NCI-H526 treated with DMSO at 0.1 percent for 48 hours (cell line): ENCODE measurements at regions not wholly inside any gene's neighbourhood (a gene's known extent, or its start where the extent isn't known, plus 50 kb on each side); places are given as distances from the start of the nearest gene placed in this dataset.

ENCODE experiments used
- DNase-seq: peaks from one replicate; lab custom pipeline; 2025; lab: John Stamatoyannopoulos, UW

GRCh38 chr21:28464095-28464494, 528.6 kb downstream of the LTN1 start:
- DNase-seq, result no peak

DNA sequence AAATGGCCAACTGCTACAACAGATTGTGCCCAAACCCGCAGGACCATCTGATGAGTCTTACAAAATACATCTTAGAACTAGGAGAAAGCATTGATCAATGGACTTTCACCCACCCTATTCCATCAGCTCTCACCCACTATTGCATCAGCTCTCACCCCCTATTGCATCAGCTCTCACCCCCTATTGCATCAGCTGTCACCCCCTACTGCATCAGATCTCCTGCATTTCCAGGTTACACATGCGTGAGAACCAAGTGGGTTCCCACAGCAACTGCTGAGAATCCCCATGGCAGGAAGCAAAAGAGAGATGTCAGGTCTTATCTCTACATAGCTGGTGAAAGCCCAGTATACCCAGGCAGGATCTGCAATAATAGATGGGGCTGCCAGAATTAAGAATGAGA, 533.5 kb downstream of the LTN1 start:
- DNase-seq, result no peak

GRCh38 chr21:28458446-28458845, 534.2 kb downstream of the LTN1 start:
- no peak for DNase-seq

- DNase-seq, result no peak
These were observed 537.5 kb downstream of the LTN1 start for GRCh38 chr21:28455253-28455600.

DNA sequence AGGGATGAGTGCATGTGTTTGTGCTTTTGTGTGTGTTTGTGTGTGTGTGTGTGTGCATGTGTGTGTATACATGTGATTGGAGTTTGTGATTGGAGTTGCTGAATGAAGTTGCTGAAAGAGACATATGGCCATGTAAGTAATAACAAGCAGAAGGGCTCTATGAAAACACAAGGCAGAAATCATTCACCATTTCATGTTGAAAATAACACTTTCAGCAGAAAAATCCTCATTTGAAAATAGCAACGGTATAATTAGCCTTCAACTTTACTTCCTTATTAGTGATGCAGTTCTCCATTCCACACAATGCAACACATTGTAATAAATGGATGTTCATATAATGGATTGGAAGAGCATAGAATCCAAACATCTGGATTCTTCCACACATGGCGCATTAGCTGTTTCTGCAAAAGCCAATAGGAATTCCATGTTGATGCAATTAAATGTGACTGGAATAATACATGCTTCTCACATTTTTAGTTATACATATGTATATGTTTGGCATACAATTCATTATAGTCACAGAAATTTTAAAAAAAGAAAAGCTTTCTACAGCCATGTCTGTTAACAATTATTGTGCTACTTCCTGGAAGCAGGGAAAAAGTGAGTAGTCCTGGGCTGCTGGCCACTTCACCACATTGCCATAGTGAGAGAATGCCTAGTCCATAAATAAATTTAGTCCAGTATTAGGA, 538.0 kb downstream of the LTN1 start:
- no peak for DNase-seq

DNA sequence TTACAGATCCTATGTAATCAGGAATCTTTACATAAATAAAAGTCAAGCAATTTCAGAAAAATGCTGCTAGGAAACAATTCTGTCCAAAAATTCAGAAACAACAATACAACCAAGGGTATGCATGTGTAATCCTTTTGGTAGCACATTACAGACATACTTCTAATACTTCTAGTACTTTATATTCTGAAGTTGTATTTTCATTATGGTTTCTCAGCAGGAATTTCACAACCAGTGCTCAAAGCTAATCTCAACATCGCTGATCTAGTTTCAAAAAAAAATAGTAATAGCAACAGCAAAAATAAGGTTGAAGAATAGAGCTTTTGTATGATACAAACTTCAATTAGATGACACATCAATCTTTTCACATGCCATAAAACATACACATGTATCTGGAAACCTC, 545.2 kb downstream of the LTN1 start:
- no peak for DNase-seq

- DNase-seq, result no peak
These were observed 547.4 kb downstream of the LTN1 start for GRCh38 chr21:28445141-28445830.

DNA sequence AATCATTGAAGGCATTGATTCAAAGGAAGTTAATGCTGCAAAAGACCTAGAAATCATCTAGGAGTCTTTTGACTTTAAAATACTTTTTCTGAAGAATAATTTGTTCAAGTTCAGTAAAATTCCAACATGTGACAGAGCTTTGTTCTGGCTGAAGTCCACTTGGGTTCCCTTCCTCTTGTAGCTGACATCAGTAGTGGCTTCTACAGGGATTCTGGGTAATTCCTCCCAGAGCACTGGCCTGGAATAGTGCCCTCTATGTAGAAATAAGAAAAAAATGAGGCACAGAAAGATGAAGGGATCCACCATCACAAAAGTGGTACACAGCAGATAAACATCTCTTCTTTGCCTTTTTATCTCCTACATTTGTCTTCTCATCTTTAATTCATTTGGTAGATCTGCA, 548.1 kb downstream of the LTN1 start:
- no peak for DNase-seq

- no peak for DNase-seq
These were observed 548.6 kb downstream of the LTN1 start for GRCh38 chr21:28444111-28444510.

GRCh38 chr21:28442624-28443023, 550.1 kb downstream of the LTN1 start:
- DNase-seq, result no peak

- no peak for DNase-seq
These were observed 550.6 kb downstream of the LTN1 start for GRCh38 chr21:28442085-28442484.

- no peak for DNase-seq
These were observed 552.9 kb downstream of the LTN1 start for GRCh38 chr21:28439788-28440187.

DNA sequence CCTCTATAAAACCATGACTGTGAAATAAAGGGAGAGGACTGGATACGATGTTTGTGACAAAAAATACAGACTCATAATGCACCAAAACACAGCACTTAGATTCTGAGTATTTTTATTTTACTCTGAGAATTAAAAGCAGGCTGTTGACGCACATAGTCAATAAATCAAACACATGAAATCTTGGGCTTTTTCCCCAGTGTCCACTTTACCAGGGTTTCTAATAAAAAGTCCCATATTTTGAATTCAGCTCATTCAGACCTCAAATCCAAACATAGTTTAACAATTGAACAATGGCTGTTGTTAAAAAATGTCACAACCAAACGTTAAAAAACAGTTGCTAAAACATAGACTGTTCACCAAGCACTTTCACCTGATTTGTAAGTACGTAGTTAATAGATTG, 553.4 kb downstream of the LTN1 start:
- no peak for DNase-seq

DNA sequence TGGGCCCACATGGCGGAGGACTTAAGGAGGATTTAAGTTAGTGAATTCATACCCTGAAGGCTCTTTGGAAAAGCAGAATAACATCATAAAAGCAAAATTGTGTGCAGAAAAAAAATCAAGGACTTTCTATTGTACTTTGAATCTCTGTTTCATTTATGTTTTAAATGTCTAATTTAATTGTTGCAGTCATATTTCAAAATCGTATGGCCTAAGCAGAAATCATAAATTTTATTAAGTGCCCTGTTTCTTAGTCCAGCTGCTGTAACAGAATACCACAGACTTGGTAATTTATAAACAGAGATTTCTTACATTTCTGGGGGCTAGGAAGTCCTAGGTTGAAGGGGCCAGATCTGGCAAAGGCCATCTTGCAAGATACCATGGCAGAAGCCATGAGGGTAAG, 555.6 kb downstream of the LTN1 start:
- DNase-seq, result no peak

- DNase-seq, result no peak
These were observed 556.3 kb downstream of the LTN1 start for GRCh38 chr21:28436286-28436932.

DNA sequence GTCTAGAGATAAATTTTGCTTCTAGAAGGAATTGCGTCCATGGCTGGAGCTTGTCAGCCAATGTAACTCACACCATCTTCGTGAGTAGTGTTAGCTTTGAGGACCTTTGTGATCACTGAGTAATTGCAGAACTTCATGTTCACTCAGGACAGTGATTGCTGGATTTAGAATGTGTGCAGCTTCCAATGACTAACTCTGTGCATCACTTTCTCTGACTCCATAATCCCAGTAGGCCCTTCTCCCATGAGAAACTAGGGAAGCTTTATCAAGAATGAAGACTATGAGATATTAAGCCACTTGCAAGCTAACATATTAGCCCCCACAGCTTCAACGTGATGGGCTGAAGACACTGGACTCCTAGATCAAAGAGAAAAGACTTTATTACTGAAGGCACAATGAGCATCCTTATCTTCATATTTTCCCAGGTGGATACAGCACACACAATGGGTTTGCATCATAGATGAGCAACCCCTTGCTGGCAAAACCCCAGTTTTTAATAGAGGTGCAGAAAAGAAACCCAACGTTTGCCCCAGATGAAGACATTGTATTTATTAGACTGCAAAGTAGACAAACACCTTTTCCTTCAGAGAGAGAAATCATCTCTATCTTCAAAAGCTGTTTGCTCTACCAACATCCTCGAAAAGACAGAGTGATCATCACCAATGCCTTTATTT, 561.0 kb downstream of the LTN1 start:
- DNase-seq, result no peak

DNA sequence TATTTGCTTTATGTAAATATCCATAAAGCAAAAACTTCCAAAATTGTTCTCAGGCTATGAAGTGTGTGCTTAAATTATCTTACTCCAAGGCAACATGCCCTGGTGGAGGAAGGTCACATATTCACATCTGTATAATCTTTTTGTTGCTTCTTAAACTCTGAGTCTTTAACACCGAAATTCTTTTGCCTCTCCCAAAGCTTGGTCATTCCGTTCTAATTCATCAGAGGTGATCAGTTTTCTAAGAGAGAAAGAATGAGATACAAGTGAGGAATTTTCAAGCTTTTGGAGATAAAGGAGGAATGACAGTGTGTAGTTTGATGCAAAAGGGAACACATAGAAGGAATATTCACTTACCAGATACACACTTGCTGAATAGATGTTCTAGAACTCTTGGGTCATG, 561.7 kb downstream of the LTN1 start:
- no peak for DNase-seq

DNA sequence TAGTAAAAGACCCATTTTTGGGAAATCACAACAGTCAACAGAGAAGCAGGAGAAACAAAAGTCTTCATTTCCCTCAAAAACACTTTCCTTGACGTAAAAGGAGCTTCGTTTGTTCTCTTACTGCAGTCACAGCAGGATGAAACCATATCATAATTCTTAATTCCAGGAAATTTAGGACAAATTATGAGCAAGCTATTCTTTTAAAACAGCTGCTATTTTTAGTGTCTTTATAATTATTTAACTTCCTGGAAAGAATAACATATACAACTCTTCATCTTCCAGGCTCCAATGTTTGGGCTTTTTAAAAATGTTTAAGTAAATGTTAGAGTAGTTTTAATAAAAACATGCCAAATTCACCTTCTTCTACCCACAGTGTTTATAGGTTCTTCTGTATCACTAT, 563.5 kb downstream of the LTN1 start:
- DNase-seq, result no peak

GRCh38 chr21:28427394-28428022, 565.2 kb downstream of the LTN1 start:
- DNase-seq, result no peak

DNA sequence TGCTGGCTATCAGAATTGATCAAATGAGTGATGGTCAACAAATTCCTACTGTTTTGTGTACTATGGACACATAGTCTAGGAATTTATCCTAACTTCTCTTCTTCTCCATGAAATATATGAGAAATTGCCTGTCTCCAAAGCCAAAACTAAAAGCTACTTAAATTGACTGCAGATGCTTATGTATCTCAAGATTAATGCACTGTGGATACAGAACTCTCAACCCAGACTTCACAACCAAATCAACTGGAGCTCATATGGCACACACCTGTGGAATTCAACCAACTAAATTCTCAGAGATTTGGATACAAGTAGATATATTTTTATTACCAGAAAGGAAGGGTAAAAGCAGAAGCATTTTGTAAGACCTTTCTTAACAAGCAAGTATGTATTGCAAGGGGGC, 566.1 kb downstream of the LTN1 start:
- no peak for DNase-seq

GRCh38 chr21:28423521-28424190, 569.0 kb downstream of the LTN1 start:
- DNase-seq, result no peak
